ENCODE measurements at regions not wholly inside any gene's neighbourhood (a gene's known extent, or its start where the extent isn't known, plus 50 kb on each side); places are given as distances from the start of the nearest gene placed in this dataset.
"Not testable (repeated sequence)": the region's sequence is repeated elsewhere in the genome, so short reads cannot be mapped to it uniquely, and the experiment has no call there.

GRCh38 chr13:24931450-24932251 lies 164.3 kb upstream of the PABPC3 start:
- peaks cover 60% of the 10 kb centered on the region for H3K27me3 Mint-ChIP-seq (ENCODE audit: low read depth)
- H3K4me1 Mint-ChIP-seq (ENCODE audit: low read depth), result peaks cover 4% of the 10 kb centered on the region
- no peak for DNase-seq (ENCODE audit: low spot score)
- H3K9me3 Mint-ChIP-seq, result no peaks in the 10 kb centered on the region
- intact Hi-C loops (cut with micrococcal nuclease), result no loop called here
- H3K4me3 Mint-ChIP-seq (ENCODE audit: low read depth), result no peak overlapping the region
- H3K36me3 Mint-ChIP-seq (ENCODE audit: low read depth), result no peaks in the 10 kb centered on the region
- no peak overlapping the region for H3K27ac Mint-ChIP-seq

GRCh38 chr13:24933106-24934023 lies 162.6 kb upstream of the PABPC3 start:
- H3K36me3 Mint-ChIP-seq (ENCODE audit: low read depth); H3K4me1 Mint-ChIP-seq (ENCODE audit: low read depth); intact Hi-C loops (cut with micrococcal nuclease); H3K9me3 Mint-ChIP-seq; H3K4me3 Mint-ChIP-seq (ENCODE audit: low read depth); DNase-seq (ENCODE audit: low spot score); H3K27ac Mint-ChIP-seq: not testable (repeated sequence)
- H3K27me3 Mint-ChIP-seq (ENCODE audit: low read depth), result peaks cover 55% of the 10 kb centered on the region

- H3K9me3 Mint-ChIP-seq; DNase-seq (ENCODE audit: low spot score); H3K4me1 Mint-ChIP-seq (ENCODE audit: low read depth); H3K36me3 Mint-ChIP-seq (ENCODE audit: low read depth); H3K27ac Mint-ChIP-seq; H3K4me3 Mint-ChIP-seq (ENCODE audit: low read depth); intact Hi-C loops (cut with micrococcal nuclease): not testable (repeated sequence)
- H3K27me3 Mint-ChIP-seq (ENCODE audit: low read depth), result peaks cover 51% of the 10 kb centered on the region
Observed at GRCh38 chr13:24934024-24934385, 161.9 kb upstream of the PABPC3 start.

- H3K9me3 Mint-ChIP-seq, result peaks cover 4% of the 10 kb centered on the region
- peaks cover 8% of the 10 kb centered on the region for H3K27me3 Mint-ChIP-seq (ENCODE audit: low read depth)
- H3K4me3 Mint-ChIP-seq (ENCODE audit: low read depth), result no peak overlapping the region
- no peak overlapping the region for H3K27ac Mint-ChIP-seq
- intact Hi-C loops (cut with micrococcal nuclease), result no loop called here
- no peaks in the 10 kb centered on the region for H3K4me1 Mint-ChIP-seq (ENCODE audit: low read depth)
- no peaks in the 10 kb centered on the region for H3K36me3 Mint-ChIP-seq (ENCODE audit: low read depth)
- no peak for DNase-seq (ENCODE audit: low spot score)
Observed at GRCh38 chr13:24938966-24939365, 157.0 kb upstream of the PABPC3 start.

- H3K4me1 Mint-ChIP-seq (ENCODE audit: low read depth); H3K36me3 Mint-ChIP-seq (ENCODE audit: low read depth); H3K4me3 Mint-ChIP-seq (ENCODE audit: low read depth); intact Hi-C loops (cut with micrococcal nuclease); H3K27ac Mint-ChIP-seq; DNase-seq (ENCODE audit: low spot score): not testable (repeated sequence)
- Mint-ChIP-seq H3K27me3 (ENCODE audit: low read depth) (peaks cover 13% of the 10 kb centered on the region), H3K9me3 (peaks cover 13% of the 10 kb centered on the region)
Observed at GRCh38 chr13:24941023-24941713, 154.8 kb upstream of the PABPC3 start.

- Mint-ChIP-seq H3K4me3 (ENCODE audit: low read depth) (no peak overlapping the region), H3K27me3 (ENCODE audit: low read depth) (peaks cover 11% of the 10 kb centered on the region), H3K9me3 (peaks cover 9% of the 10 kb centered on the region), H3K36me3 (ENCODE audit: low read depth) (no peaks in the 10 kb centered on the region), H3K27ac (no peak overlapping the region), H3K4me1 (ENCODE audit: low read depth) (peaks cover 6% of the 10 kb centered on the region)
- intact Hi-C loops (cut with micrococcal nuclease), result no loop called here
- no peak for DNase-seq (ENCODE audit: low spot score)
Observed at GRCh38 chr13:24943136-24943535, 152.8 kb upstream of the PABPC3 start.

- Mint-ChIP-seq H3K4me1 (ENCODE audit: low read depth) (peaks cover 12% of the 10 kb centered on the region), H3K27me3 (ENCODE audit: low read depth) (peaks cover 11% of the 10 kb centered on the region)
- H3K36me3 Mint-ChIP-seq (ENCODE audit: low read depth); H3K9me3 Mint-ChIP-seq; H3K4me3 Mint-ChIP-seq (ENCODE audit: low read depth); DNase-seq (ENCODE audit: low spot score); intact Hi-C loops (cut with micrococcal nuclease); H3K27ac Mint-ChIP-seq: not testable (repeated sequence)
Observed at GRCh38 chr13:24944073-24944472, 151.9 kb upstream of the PABPC3 start.

- H3K27me3 Mint-ChIP-seq (ENCODE audit: low read depth), result peaks cover 21% of the 10 kb centered on the region
- H3K9me3 Mint-ChIP-seq; H3K36me3 Mint-ChIP-seq (ENCODE audit: low read depth); DNase-seq (ENCODE audit: low spot score); intact Hi-C loops (cut with micrococcal nuclease); H3K4me3 Mint-ChIP-seq (ENCODE audit: low read depth): not testable (repeated sequence)
- peaks cover 17% of the 10 kb centered on the region for H3K4me1 Mint-ChIP-seq (ENCODE audit: low read depth)
- H3K27ac Mint-ChIP-seq, result peak overlapping the region; percentile 65
Observed at GRCh38 chr13:24948977-24949376, 147.0 kb upstream of the PABPC3 start.

GRCh38 chr13:24950611-24951010 lies 145.3 kb upstream of the PABPC3 start:
- H3K27ac Mint-ChIP-seq; intact Hi-C loops (cut with micrococcal nuclease); H3K4me3 Mint-ChIP-seq (ENCODE audit: low read depth); DNase-seq (ENCODE audit: low spot score); H3K9me3 Mint-ChIP-seq; H3K36me3 Mint-ChIP-seq (ENCODE audit: low read depth): not testable (repeated sequence)
- Mint-ChIP-seq H3K4me1 (ENCODE audit: low read depth) (peaks cover 17% of the 10 kb centered on the region), H3K27me3 (ENCODE audit: low read depth) (peaks cover 18% of the 10 kb centered on the region)

GRCh38 chr13:24967970-24968369 lies 128.0 kb upstream of the PABPC3 start:
- not testable (repeated sequence) for H3K36me3 Mint-ChIP-seq (ENCODE audit: low read depth); H3K9me3 Mint-ChIP-seq; H3K27me3 Mint-ChIP-seq (ENCODE audit: low read depth); H3K27ac Mint-ChIP-seq; H3K4me1 Mint-ChIP-seq (ENCODE audit: low read depth); DNase-seq (ENCODE audit: low spot score)
- intact Hi-C loops (cut with micrococcal nuclease), result loop anchor here (5.0 kb wide), 1 partner anchor 386 kb away; no protein-coding TSS in a partner anchor
- H3K4me3 Mint-ChIP-seq (ENCODE audit: low read depth), result peak overlapping the region; percentile 18

GRCh38 chr13:24968416-24968815 lies 127.5 kb upstream of the PABPC3 start:
- H3K27me3 Mint-ChIP-seq (ENCODE audit: low read depth); H3K9me3 Mint-ChIP-seq; DNase-seq (ENCODE audit: low spot score); H3K36me3 Mint-ChIP-seq (ENCODE audit: low read depth); H3K4me1 Mint-ChIP-seq (ENCODE audit: low read depth); H3K27ac Mint-ChIP-seq; H3K4me3 Mint-ChIP-seq (ENCODE audit: low read depth): not testable (repeated sequence)
- intact Hi-C loops (cut with micrococcal nuclease), result loop anchor here (5.0 kb wide), 1 partner anchor 386 kb away; no protein-coding TSS in a partner anchor

GRCh38 chr13:24973102-24973501 lies 122.8 kb upstream of the PABPC3 start:
- intact Hi-C loops (cut with micrococcal nuclease); H3K4me3 Mint-ChIP-seq (ENCODE audit: low read depth); H3K36me3 Mint-ChIP-seq (ENCODE audit: low read depth); H3K27ac Mint-ChIP-seq; H3K4me1 Mint-ChIP-seq (ENCODE audit: low read depth); DNase-seq (ENCODE audit: low spot score); H3K9me3 Mint-ChIP-seq: not testable (repeated sequence)
- H3K27me3 Mint-ChIP-seq (ENCODE audit: low read depth), result peaks cover 24% of the 10 kb centered on the region

Data from activated T-helper 2 cell treated with anti-CD3 and anti-CD28 coated beads, Interferon-gamma antibody, Interleukin-2, Interleukin-4, amounts not matched to agents 10 μg/mL and 5 μg/mL and 100 μg/mL, durations not matched to agents 14 hours and 24 hours and 36 hours (primary cell).